NCI-H2029 (cell line): ENCODE measurements at regions not wholly inside any gene's neighbourhood (a gene's known extent, or its start where the extent isn't known, plus 50 kb on each side); places are given as distances from the start of the nearest gene placed in this dataset.
"Not testable (repeated sequence)": the region's sequence is repeated elsewhere in the genome, so short reads cannot be mapped to it uniquely, and the experiment has no call there.

Source experiments
- DNase-seq: peaks from one replicate; lab custom pipeline; 2025; lab: John Stamatoyannopoulos, UW

GRCh38 chr2:228410061-228410460 is 228.6 kb upstream of the SPHKAP start:
- no peak for DNase-seq

GRCh38 chr2:228409493-228409892 is 228.0 kb upstream of the SPHKAP start:
- no peak for DNase-seq

GRCh38 chr2:228408529-228409227 is 227.2 kb upstream of the SPHKAP start:
- DNase-seq, result no peak

GRCh38 chr2:228407821-228408220 is 226.3 kb upstream of the SPHKAP start:
- no peak for DNase-seq

- DNase-seq, result no peak
Observed at GRCh38 chr2:228401065-228401912, 219.8 kb upstream of the SPHKAP start.

GRCh38 chr2:228387776-228388175 is 206.3 kb upstream of the SPHKAP start:
- DNase-seq, result no peak

- no peak for DNase-seq
Observed at GRCh38 chr2:228378696-228379425, 197.4 kb upstream of the SPHKAP start.

GRCh38 chr2:228378233-228378632 is 196.7 kb upstream of the SPHKAP start:
- DNase-seq, result no peak

- DNase-seq, result no peak
Observed at GRCh38 chr2:228377533-228377932, 196.0 kb upstream of the SPHKAP start.

GRCh38 chr2:228374741-228375140 is 193.3 kb upstream of the SPHKAP start:
- DNase-seq, result no peak

- DNase-seq, result no peak
Observed at GRCh38 chr2:228373191-228373590, 191.7 kb upstream of the SPHKAP start.

GRCh38 chr2:228372212-228372611 is 190.7 kb upstream of the SPHKAP start:
- no peak for DNase-seq

- DNase-seq, result no peak
Observed at GRCh38 chr2:228369400-228370031, 188.0 kb upstream of the SPHKAP start.

GRCh38 chr2:228367356-228367755 is 185.9 kb upstream of the SPHKAP start:
- DNase-seq, result no peak

GRCh38 chr2:228359473-228359872 is 178.0 kb upstream of the SPHKAP start:
- DNase-seq, result no peak

GRCh38 chr2:228355897-228356296 is 174.4 kb upstream of the SPHKAP start:
- no peak for DNase-seq

GRCh38 chr2:228352980-228353379 is 171.5 kb upstream of the SPHKAP start:
- not testable (repeated sequence) for DNase-seq

- no peak for DNase-seq
Observed at GRCh38 chr2:228352048-228352447, 170.6 kb upstream of the SPHKAP start.

- no peak for DNase-seq
Observed at GRCh38 chr2:228348516-228349064, 167.1 kb upstream of the SPHKAP start.

- no peak for DNase-seq
Observed at GRCh38 chr2:228344531-228344930, 163.0 kb upstream of the SPHKAP start.

GRCh38 chr2:228339525-228339924 is 158.0 kb upstream of the SPHKAP start:
- DNase-seq, result no peak

- no peak for DNase-seq
Observed at GRCh38 chr2:228334180-228334579, 152.7 kb upstream of the SPHKAP start.
